GM12875 (cell line): ENCODE measurements at regions not wholly inside any gene's neighbourhood (a gene's known extent, or its start where the extent isn't known, plus 50 kb on each side); places are given as distances from the start of the nearest gene placed in this dataset.

Source experiments
- H3K4me3 ChIP-seq: one replicate; pipeline ENCODE4 v1.5.1; 2011; ENCODE audit warnings: low read depth, low read length, control low read depth
- CTCF ChIP-seq: IDR thresholded peaks from 2 replicates; pipeline ENCODE4 v1.5.1; 2011; ENCODE audit warnings: low read depth, mild to moderate bottlenecking, control low read depth, inconsistent platforms, low read length, moderate library complexity, borderline replicate concordance; ENCODE audit not compliant: insufficient read depth

GRCh38 chrX:111013778-111014455 lies 82.1 kb upstream of the PAK3 start:
- no peak for TF ChIP-seq CTCF
- no peak overlapping the region for H3K4me3 ChIP-seq

DNA sequence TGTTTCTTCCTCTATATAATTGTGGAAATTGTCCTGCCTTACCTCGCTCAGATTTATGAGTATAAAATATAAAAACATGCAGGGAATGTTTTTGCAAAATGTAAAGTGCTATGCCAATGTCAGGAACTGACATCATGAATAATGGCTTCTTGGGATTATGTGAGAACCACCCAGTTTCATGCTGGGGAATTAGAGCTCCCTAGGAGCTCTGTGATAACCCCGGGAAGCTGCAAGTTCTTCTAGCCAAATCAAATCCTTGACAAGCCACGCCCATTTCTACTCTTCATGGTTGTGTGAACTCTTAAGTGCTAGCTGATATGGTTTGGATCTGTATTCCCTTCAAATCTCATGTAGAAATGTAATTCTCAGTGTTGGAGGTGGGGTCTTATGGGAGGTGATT lies 85.9 kb upstream of the PAK3 start:
- TF ChIP-seq CTCF, result no peak
- H3K4me3 ChIP-seq, result no peak overlapping the region

DNA sequence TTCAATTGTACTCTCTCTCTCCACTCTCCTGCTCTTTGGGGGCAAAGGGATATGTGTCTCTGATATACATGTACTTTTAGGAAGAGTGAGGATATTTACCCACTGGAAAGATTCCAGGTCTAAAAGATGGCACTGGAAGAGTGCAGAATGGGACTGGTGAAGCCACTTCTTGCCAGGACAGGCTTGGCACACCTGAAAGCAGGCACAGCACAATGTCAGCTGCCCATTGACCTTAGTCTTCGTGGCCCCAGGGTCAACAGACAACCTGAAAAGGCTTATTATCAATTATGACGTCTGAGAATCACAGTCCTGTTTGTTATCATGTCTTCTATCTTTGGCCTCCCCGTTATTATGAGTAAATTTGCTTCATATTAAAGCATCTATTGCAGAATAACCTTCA lies 86.7 kb upstream of the PAK3 start:
- TF ChIP-seq CTCF, result no peak

GRCh38 chrX:111008126-111008525 lies 87.9 kb upstream of the PAK3 start:
- no peak overlapping the region for H3K4me3 ChIP-seq
- TF ChIP-seq CTCF, result no peak

More for the DNA sequence above, 86.7 kb upstream of the PAK3 start:
- H3K4me3 ChIP-seq, result no peak overlapping the region

DNA sequence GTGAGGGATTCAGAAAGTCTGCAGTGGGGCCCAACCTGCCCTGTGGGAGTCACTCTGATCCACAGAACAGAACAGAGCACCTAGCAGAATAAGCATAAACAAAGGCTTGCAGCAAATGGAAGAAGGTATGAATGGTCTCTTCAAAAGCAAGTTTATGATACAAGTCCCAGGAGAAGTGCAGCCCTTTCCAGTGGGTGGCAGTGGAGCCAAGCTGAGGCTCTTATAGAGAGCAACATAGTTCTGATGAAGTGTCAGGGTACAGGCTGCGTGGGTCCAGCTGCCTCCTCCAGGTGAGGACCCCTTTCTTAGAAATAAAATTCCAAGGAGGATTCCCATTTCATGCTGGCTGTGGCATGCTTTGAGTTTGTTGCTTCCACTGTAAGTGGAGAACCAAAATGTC lies 88.8 kb upstream of the PAK3 start:
- no peak overlapping the region for H3K4me3 ChIP-seq
- no peak for TF ChIP-seq CTCF

DNA sequence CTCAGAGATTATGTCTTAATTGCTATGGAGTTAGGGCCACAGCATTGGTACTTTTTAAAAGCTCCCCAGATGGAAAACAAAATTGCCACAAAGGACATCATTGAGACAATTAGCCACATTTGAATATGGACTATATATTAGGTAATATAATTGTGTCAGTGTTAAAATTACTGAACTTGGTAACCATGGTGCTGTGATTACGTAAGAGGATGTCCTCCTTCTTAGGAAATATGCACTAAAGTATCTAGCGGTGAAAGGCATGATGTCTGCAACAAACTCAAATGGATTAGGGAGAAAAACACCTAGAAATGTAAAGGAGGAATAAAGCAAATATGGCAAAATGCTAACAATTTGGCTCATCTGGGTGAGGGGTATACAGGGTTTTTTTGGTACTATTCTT lies 89.9 kb upstream of the PAK3 start:
- no peak overlapping the region for H3K4me3 ChIP-seq
- no peak for TF ChIP-seq CTCF

DNA sequence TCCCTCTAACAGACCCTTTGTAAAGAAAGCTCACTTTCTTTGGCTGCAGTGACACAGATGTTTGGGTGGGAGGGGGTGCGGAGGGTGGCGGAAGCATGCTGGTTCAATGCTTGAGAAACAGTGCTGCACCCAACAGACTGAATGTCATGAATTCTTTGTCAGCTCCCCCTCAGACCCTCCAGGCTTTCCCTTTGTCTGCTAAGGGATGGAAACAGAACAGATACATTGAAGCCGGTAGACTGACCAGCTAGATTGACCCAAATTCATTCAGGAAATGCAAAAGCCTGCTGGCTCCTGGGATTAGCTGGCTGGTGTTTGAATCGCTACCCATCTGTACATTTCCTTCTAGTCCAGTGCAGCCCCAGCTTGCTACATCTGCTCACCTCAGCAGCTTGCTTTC lies 90.8 kb upstream of the PAK3 start:
- H3K4me3 ChIP-seq, result no peak overlapping the region

More for the DNA sequence above, 90.8 kb upstream of the PAK3 start:
- no peak for TF ChIP-seq CTCF
